HCT116 (cell line): ENCODE measurements at regions not wholly inside any gene's neighbourhood (a gene's known extent, or its start where the extent isn't known, plus 50 kb on each side); places are given as distances from the start of the nearest gene placed in this dataset.

Source experiments
- ATAC-seq: fragments of 200-7000 bp; cut with Tn5 transposase; 2 replicates; pipeline ENCODE4 v1.9.1; 2020; ENCODE audit warnings: mild to moderate bottlenecking, moderate library complexity
- BruUV-seq: library from RNA; stranded (reverse); fragments of 400-500 nt; replicated peaks from 2 replicates; lab custom pipeline; 2021; lab: Mats Ljungman, UMichigan
- CTCF ChIA-PET: fragments of 300-600 bp; sonication (Branson Sonifier 250); formaldehyde crosslinking; loops from one replicate; lab custom pipeline; 2021; ENCODE audit warnings: antibody characterized with exemption; lab: Charles Lee
- POLR2A ChIA-PET: fragments of 300-600, 350-600 bp; sonication (Branson Sonifier 250); formaldehyde crosslinking; loops from one replicate; lab custom pipeline; 2021; ENCODE audit warnings: antibody characterized with exemption; lab: Charles Lee
- RAD21 ChIA-PET, 2 experiments: fragments of 300-600 bp; sonication (Branson Sonifier 250); formaldehyde crosslinking; loops; one replicate each; lab custom pipeline; 2023; ENCODE audit warnings: low total read pairs in 2 of 2; ENCODE audit not compliant: uncharacterized antibody in 2 of 2, unreplicated experiment in 2 of 2, low non-redundant PET in 1 of 2; lab: Charles Lee
- DNase-seq: peaks from one replicate; pipeline ENCODE4 v3.0.0-alpha.2; 2010; ENCODE audit warnings: low read depth, low spot score
- H2AFZ ChIP-seq: fragments of 200-600 bp; shearing (Covaris generic), sonication (generic); 2 replicates; pipeline ENCODE4 v1.6.1; 2017; ENCODE audit warnings: low read depth, mixed run types, mixed read lengths, antibody characterized with exemption, low read length; ENCODE audit not compliant: poor library complexity, severe bottlenecking
- H3K27ac ChIP-seq: 2 replicates; pipeline ENCODE4 v1.5.1; 2012; ENCODE audit warnings: low read depth, low read length
- H3K27me3 ChIP-seq: fragments of 200-600 bp; sonication (generic); 2 replicates; pipeline ENCODE4 v1.6.1; 2016; ENCODE audit warnings: mixed run types, low read length, mixed read lengths; ENCODE audit not compliant: insufficient read depth
- H3K36me3 ChIP-seq, 2 experiments: fragments of 200-500 bp in 1 of 2; fragments of 200-600 bp in 1 of 2; sonication (Bioruptor generic) in 1 of 2; sonication (generic) in 1 of 2; 2 replicates each; pipeline versions ENCODE4 v1.5.1 to v1.6.1; 2014 to 2016; ENCODE audit warnings: low read length in 2 of 2, inconsistent platforms in 1 of 2, mixed read lengths in 1 of 2, mixed run types in 1 of 2; ENCODE audit not compliant: insufficient read depth in 2 of 2, control insufficient read depth in 1 of 2
- H3K4me1 ChIP-seq, 2 experiments: fragments of 200-600 bp in 1 of 2; sonication (generic) in 1 of 2; 2 replicates each; pipeline versions ENCODE4 v1.5.1 to v1.6.1; 2012 to 2017; ENCODE audit warnings: low read length in 2 of 2, inconsistent platforms in 1 of 2, mild to moderate bottlenecking in 1 of 2, mixed read lengths in 1 of 2, mixed run types in 1 of 2, moderate library complexity in 1 of 2; ENCODE audit not compliant: insufficient read depth in 2 of 2, control insufficient read depth in 1 of 2
- H3K4me2 ChIP-seq: fragments of 200-600 bp; sonication (generic); 2 replicates; pipeline ENCODE4 v1.6.1; 2017; ENCODE audit warnings: mixed run types, low read length, mixed read lengths
- H3K4me3 ChIP-seq, 2 experiments: fragments of 200-600 bp in 1 of 2; sonication (generic) in 1 of 2; replicated peaks in 1 of 2; 2 replicates each; pipeline ENCODE4 v1.5.1; 2011 to 2016; ENCODE audit warnings: low read length in 2 of 2, control low read depth in 1 of 2, low read depth in 1 of 2, mild to moderate bottlenecking in 1 of 2, mixed read lengths in 1 of 2, mixed run types in 1 of 2
- H3K79me2 ChIP-seq: fragments of 200-600 bp; sonication (generic); 2 replicates; pipeline ENCODE4 v1.6.1; 2017; ENCODE audit warnings: mild to moderate bottlenecking, mixed run types, low read length, moderate library complexity, mixed read lengths; ENCODE audit not compliant: insufficient read depth
- H3K9ac ChIP-seq: fragments of 200-600 bp; sonication (generic); 2 replicates; pipeline ENCODE4 v1.6.1; 2016; ENCODE audit warnings: low read length, mixed read lengths
- H3K9me2 ChIP-seq: fragments of 200-600 bp; sonication (generic), shearing (Covaris generic); 2 replicates; pipeline ENCODE4 v1.6.1; 2017; ENCODE audit warnings: mixed run types, mild to moderate bottlenecking, moderate library complexity; ENCODE audit not compliant: insufficient read depth
- H3K9me3 ChIP-seq, 2 experiments: fragments of 200-500 bp in 1 of 2; fragments of 200-600 bp in 1 of 2; sonication (Bioruptor generic) in 1 of 2; sonication (generic) in 1 of 2; 2 replicates each; pipeline ENCODE4 v1.6.1; 2014 to 2017; ENCODE audit warnings: low read length in 2 of 2, mixed read lengths in 2 of 2, inconsistent platforms in 1 of 2, low read depth in 1 of 2, mild to moderate bottlenecking in 1 of 2, mixed run types in 1 of 2, moderate library complexity in 1 of 2; ENCODE audit not compliant: control insufficient read depth in 1 of 2, insufficient read depth in 1 of 2
- H4K20me1 ChIP-seq: fragments of 200-600 bp; sonication (generic), shearing (Covaris generic); 2 replicates; pipeline ENCODE4 v1.6.1; 2017; ENCODE audit warnings: mixed run types, mild to moderate bottlenecking, moderate library complexity; ENCODE audit not compliant: insufficient read depth
- CBX3 ChIP-seq: IDR thresholded peaks from 2 replicates; pipeline ENCODE4 v1.6.1; 2012; ENCODE audit warnings: low read depth
- EGR1 ChIP-seq: IDR thresholded peaks from 2 replicates; pipeline ENCODE4 v1.6.1; 2012; ENCODE audit warnings: low read depth
- EZH2 ChIP-seq: fragments of 200-600 bp; sonication (generic); IDR thresholded peaks from 2 replicates; pipeline ENCODE4 v1.6.1; 2017; ENCODE audit warnings: antibody characterized with exemption, mixed run types
- FOSL1 ChIP-seq: IDR thresholded peaks from 2 replicates; pipeline ENCODE4 v1.6.1; 2012; ENCODE audit warnings: low read depth
- JUND ChIP-seq: IDR thresholded peaks from 2 replicates; pipeline ENCODE4 v1.6.1; 2012
- POLR2AphosphoS5 ChIP-seq: IDR thresholded peaks from 2 replicates; pipeline ENCODE4 v1.6.1; 2011; ENCODE audit warnings: mild to moderate bottlenecking, low read depth, low read length, moderate library complexity
- SIN3A ChIP-seq: IDR thresholded peaks from 2 replicates; pipeline ENCODE4 v1.6.1; 2012; ENCODE audit warnings: low read depth
- YY1 ChIP-seq: IDR thresholded peaks from 2 replicates; pipeline ENCODE4 v1.6.1; 2011; ENCODE audit warnings: low read length, low read depth, moderate library complexity, mild to moderate bottlenecking; ENCODE audit not compliant: insufficient replicate concordance; ENCODE audit errors: extremely low read depth
- ZNF274 ChIP-seq: fragments of 200-500 bp; sonication (Bioruptor generic); IDR thresholded peaks from 2 replicates; pipeline ENCODE4 v1.6.1; 2014; ENCODE audit warnings: mild to moderate bottlenecking, low read depth, low read length, inconsistent platforms
- intact Hi-C: fragments of 100-400 bp; cut with micrococcal nuclease; formaldehyde crosslinking; loops from 2 replicates; pipeline ENCODE4 v1.10.0; 2022
- TF ChIP-seq, protein P1 (sequence below): IDR thresholded peaks from 2 replicates; pipeline ENCODE4 v1.6.1; 2011; ENCODE audit warnings: mild to moderate bottlenecking, low read length, moderate library complexity; ENCODE audit not compliant: insufficient replicate concordance; ENCODE audit errors: extremely low read depth
- TF ChIP-seq, protein P2 (sequence below): IDR thresholded peaks from 2 replicates; pipeline ENCODE4 v1.6.1; 2012
- TF ChIP-seq, protein P3 (sequence below): IDR thresholded peaks from 2 replicates; pipeline ENCODE4 v1.6.1; 2012; ENCODE audit warnings: low read depth
- TF ChIP-seq, protein P4 (sequence below), 3 experiments: fragments of 200-600 bp in 1 of 3; sonication (generic) in 1 of 3; IDR thresholded peaks in 2 of 3; conservative IDR thresholded peaks in 1 of 3; 2 replicates each; pipeline ENCODE4 v1.5.1; 2012 to 2017; ENCODE audit warnings: low read depth in 2 of 3, low read length in 2 of 3, antibody characterized with exemption in 1 of 3, borderline replicate concordance in 1 of 3, control low read depth in 1 of 3, mild to moderate bottlenecking in 1 of 3, mixed read lengths in 1 of 3, mixed run types in 1 of 3, moderate library complexity in 1 of 3; ENCODE audit not compliant: insufficient read depth in 1 of 3

DNA sequence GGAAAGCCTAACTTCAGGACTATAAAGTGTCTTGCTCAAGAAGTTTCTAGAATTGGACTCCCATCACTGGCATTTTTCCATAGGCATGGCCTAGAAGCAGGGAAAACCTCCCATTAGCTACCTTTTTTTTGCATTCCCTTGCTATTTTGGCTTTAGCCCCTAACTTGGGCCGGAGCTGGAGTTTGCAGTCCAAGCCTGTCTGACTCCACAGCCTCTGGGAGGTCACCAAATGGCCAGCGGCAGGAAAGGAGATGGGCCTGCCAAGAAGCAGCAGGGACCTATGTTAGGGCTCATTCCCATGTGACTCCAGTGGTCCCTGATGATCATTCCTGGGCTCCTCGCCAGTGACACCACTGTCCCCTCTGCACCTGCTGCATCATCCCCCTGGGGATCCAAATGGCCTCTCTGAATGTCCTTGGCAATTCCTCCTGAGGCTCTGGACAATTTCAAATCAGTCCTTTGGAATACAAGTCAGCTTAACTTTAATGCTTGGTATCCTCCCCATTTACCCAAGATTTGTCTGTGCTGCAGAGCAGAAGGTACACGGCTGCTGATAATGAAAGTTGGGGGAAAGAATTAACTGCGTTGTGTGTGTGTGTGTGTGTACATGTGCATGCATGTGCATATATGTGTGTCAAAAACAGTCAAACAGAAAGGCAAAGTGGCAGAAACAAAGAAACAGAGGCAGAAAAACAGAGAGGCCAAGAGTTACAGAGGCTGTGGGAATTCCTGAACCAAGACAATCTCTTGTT is 69.8 kb upstream of the SERP2 start:
- Histone ChIP-seq H4K20me1 (no peaks in the 10 kb centered on the region), H2AFZ (no peak overlapping the region), H3K27ac (no peak overlapping the region; the same call in 1 of the 2 replicates), H3K36me3 (no peaks in the 10 kb centered on the region), H3K4me3 (no peak overlapping the region), H3K27me3 (no peaks in the 10 kb centered on the region), H3K9me2 (no peaks in the 10 kb centered on the region), H3K4me2 (no peak overlapping the region), H3K4me1 (peaks cover 61 to 99% of the 10 kb centered on the region in 2 experiments), H3K9me3 (no peaks in the 10 kb centered on the region), H3K9ac (no peak overlapping the region), H3K79me2 (no peaks in the 10 kb centered on the region)
- TF ChIP-seq, protein P1, sequence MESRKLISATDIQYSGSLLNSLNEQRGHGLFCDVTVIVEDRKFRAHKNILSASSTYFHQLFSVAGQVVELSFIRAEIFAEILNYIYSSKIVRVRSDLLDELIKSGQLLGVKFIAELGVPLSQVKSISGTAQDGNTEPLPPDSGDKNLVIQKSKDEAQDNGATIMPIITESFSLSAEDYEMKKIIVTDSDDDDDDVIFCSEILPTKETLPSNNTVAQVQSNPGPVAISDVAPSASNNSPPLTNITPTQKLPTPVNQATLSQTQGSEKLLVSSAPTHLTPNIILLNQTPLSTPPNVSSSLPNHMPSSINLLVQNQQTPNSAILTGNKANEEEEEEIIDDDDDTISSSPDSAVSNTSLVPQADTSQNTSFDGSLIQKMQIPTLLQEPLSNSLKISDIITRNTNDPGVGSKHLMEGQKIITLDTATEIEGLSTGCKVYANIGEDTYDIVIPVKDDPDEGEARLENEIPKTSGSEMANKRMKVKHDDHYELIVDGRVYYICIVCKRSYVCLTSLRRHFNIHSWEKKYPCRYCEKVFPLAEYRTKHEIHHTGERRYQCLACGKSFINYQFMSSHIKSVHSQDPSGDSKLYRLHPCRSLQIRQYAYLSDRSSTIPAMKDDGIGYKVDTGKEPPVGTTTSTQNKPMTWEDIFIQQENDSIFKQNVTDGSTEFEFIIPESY = no peak
- TF ChIP-seq, protein P2, sequence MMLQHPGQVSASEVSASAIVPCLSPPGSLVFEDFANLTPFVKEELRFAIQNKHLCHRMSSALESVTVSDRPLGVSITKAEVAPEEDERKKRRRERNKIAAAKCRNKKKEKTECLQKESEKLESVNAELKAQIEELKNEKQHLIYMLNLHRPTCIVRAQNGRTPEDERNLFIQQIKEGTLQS = no peak
- no peak for TF ChIP-seq JUND
- TF ChIP-seq SIN3A = no peak
- TF ChIP-seq, protein P3, sequence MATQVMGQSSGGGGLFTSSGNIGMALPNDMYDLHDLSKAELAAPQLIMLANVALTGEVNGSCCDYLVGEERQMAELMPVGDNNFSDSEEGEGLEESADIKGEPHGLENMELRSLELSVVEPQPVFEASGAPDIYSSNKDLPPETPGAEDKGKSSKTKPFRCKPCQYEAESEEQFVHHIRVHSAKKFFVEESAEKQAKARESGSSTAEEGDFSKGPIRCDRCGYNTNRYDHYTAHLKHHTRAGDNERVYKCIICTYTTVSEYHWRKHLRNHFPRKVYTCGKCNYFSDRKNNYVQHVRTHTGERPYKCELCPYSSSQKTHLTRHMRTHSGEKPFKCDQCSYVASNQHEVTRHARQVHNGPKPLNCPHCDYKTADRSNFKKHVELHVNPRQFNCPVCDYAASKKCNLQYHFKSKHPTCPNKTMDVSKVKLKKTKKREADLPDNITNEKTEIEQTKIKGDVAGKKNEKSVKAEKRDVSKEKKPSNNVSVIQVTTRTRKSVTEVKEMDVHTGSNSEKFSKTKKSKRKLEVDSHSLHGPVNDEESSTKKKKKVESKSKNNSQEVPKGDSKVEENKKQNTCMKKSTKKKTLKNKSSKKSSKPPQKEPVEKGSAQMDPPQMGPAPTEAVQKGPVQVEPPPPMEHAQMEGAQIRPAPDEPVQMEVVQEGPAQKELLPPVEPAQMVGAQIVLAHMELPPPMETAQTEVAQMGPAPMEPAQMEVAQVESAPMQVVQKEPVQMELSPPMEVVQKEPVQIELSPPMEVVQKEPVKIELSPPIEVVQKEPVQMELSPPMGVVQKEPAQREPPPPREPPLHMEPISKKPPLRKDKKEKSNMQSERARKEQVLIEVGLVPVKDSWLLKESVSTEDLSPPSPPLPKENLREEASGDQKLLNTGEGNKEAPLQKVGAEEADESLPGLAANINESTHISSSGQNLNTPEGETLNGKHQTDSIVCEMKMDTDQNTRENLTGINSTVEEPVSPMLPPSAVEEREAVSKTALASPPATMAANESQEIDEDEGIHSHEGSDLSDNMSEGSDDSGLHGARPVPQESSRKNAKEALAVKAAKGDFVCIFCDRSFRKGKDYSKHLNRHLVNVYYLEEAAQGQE = no peak
- no peak for TF ChIP-seq FOSL1
- TF ChIP-seq EZH2 = no peak
- no peak for TF ChIP-seq CBX3
- no peak for TF ChIP-seq YY1
- no peak for TF ChIP-seq EGR1
- TF ChIP-seq, protein P4, sequence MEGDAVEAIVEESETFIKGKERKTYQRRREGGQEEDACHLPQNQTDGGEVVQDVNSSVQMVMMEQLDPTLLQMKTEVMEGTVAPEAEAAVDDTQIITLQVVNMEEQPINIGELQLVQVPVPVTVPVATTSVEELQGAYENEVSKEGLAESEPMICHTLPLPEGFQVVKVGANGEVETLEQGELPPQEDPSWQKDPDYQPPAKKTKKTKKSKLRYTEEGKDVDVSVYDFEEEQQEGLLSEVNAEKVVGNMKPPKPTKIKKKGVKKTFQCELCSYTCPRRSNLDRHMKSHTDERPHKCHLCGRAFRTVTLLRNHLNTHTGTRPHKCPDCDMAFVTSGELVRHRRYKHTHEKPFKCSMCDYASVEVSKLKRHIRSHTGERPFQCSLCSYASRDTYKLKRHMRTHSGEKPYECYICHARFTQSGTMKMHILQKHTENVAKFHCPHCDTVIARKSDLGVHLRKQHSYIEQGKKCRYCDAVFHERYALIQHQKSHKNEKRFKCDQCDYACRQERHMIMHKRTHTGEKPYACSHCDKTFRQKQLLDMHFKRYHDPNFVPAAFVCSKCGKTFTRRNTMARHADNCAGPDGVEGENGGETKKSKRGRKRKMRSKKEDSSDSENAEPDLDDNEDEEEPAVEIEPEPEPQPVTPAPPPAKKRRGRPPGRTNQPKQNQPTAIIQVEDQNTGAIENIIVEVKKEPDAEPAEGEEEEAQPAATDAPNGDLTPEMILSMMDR (IDR thresholded peaks at IDR 0.05 in 2 of 3, conservative IDR thresholded peaks at IDR 0.05 in 1 of 3; ENCODE audit: borderline replicate concordance in 1 of 3, insufficient read depth in 1 of 3, low read depth in 2 of 3, low read length in 2 of 3) = no peak
- TF ChIP-seq POLR2AphosphoS5 = no peak
- no peak for TF ChIP-seq ZNF274
- CTCF ChIA-PET = interaction anchor here (0.8 to 1.1 kb wide), 2 partner anchors 35 to 61 kb away, joined by 3 to 4 read pairs; no protein-coding TSS in a partner anchor
- intact Hi-C loops = no loop called here
- DNase-seq (no peak), ATAC-seq (no peak)
- RAD21 ChIA-PET = no interaction called here
- no TSS peak for BruUV-seq
- POLR2A ChIA-PET = interaction anchor here (0.7 to 8.6 kb wide), 5 partner anchors 24 to 130 kb away, joined by 3 to 172 read pairs (median 6); no protein-coding TSS in a partner anchor
